ENCODE measurements at regions not wholly inside any gene's neighbourhood (a gene's known extent, or its start where the extent isn't known, plus 50 kb on each side); places are given as distances from the start of the nearest gene placed in this dataset.

- Histone ChIP-seq H3K4me3 (ENCODE audit: low read depth in 1 of 2, low read length in 2 of 2) (no peak overlapping the region), H3K36me3 (ENCODE audit: insufficient read depth, low read length) (no peaks in the 10 kb centered on the region), H3K27ac (ENCODE audit: low read depth, low read length) (no peak overlapping the region)
Observed at GRCh38 chr20:11454966-11455799, 462.5 kb upstream of the BTBD3 start.

DNA sequence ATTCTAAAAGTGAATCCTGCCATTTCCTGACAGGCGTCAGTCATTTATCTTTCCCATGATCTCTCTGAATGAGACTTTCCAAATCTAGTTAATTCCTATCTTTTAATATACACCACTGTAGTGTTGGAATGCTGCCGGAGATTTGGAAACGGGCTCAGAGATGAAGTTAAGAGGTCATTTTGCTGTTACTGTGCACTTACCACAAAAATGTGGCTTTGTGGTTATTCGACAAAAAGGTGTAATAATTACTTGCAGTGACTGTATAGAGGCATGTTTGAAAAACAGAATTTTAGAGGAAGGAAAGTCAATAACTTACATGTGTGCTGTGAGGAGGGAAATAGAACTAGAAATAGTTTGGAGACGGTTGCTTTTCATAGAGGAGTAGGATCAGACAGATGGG is 460.2 kb upstream of the BTBD3 start:
- Histone ChIP-seq H3K27ac (ENCODE audit: low read depth, low read length) (no peak overlapping the region), H3K9me3 (ENCODE audit: low read length) (no peaks in the 10 kb centered on the region), H3K9ac (ENCODE audit: low read length) (no peak overlapping the region), H3K27me3 (ENCODE audit: control insufficient read depth in 1 of 2, insufficient read depth in 2 of 2, low read length in 2 of 2) (no peaks in the 10 kb centered on the region), H3K4me3 (ENCODE audit: low read depth in 1 of 2, low read length in 2 of 2) (no peak overlapping the region), H3K4me1 (ENCODE audit: insufficient read depth, low read length) (peaks cover 31% of the 10 kb centered on the region), H3K36me3 (ENCODE audit: insufficient read depth, low read length) (no peaks in the 10 kb centered on the region)

More at GRCh38 chr20:11454966-11455799, 462.5 kb upstream of the BTBD3 start:
- Histone ChIP-seq H3K4me1 (ENCODE audit: insufficient read depth, low read length) (peaks cover 36% of the 10 kb centered on the region), H3K9ac (ENCODE audit: low read length) (no peak overlapping the region), H3K9me3 (ENCODE audit: low read length) (no peaks in the 10 kb centered on the region), H3K27me3 (ENCODE audit: control insufficient read depth in 1 of 2, insufficient read depth in 2 of 2, low read length in 2 of 2) (no peaks in the 10 kb centered on the region)

- Histone ChIP-seq H3K27me3 (ENCODE audit: control insufficient read depth in 1 of 2, insufficient read depth in 2 of 2, low read length in 2 of 2) (no peaks in the 10 kb centered on the region), H3K36me3 (ENCODE audit: insufficient read depth, low read length) (no peaks in the 10 kb centered on the region), H3K27ac (ENCODE audit: low read depth, low read length) (no peak overlapping the region), H3K9me3 (ENCODE audit: low read length) (no peaks in the 10 kb centered on the region), H3K4me3 (ENCODE audit: low read depth in 1 of 2, low read length in 2 of 2) (no peak overlapping the region), H3K4me1 (ENCODE audit: insufficient read depth, low read length) (peaks cover 27% of the 10 kb centered on the region), H3K9ac (ENCODE audit: low read length) (no peak overlapping the region)
Observed at GRCh38 chr20:11459090-11459890, 458.4 kb upstream of the BTBD3 start.

GRCh38 chr20:11467436-11467835 is 450.3 kb upstream of the BTBD3 start:
- H3K9me3 ChIP-seq (ENCODE audit: low read length): no peaks in the 10 kb centered on the region
- no peaks in the 10 kb centered on the region for H3K36me3 ChIP-seq (ENCODE audit: insufficient read depth, low read length)
- no peaks in the 10 kb centered on the region for H3K27me3 ChIP-seq (ENCODE audit: control insufficient read depth in 1 of 2, insufficient read depth in 2 of 2, low read length in 2 of 2)
- no peak overlapping the region for H3K27ac ChIP-seq (ENCODE audit: low read depth, low read length)
- H3K4me1 ChIP-seq (ENCODE audit: insufficient read depth, low read length): peaks cover 9% of the 10 kb centered on the region
- H3K9ac ChIP-seq (ENCODE audit: low read length): no peak overlapping the region
- no peak overlapping the region for H3K4me3 ChIP-seq (ENCODE audit: low read depth in 1 of 2, low read length in 2 of 2)

GRCh38 chr20:11468880-11469279 is 448.8 kb upstream of the BTBD3 start:
- H3K9ac ChIP-seq (ENCODE audit: low read length): no peak overlapping the region
- no peak overlapping the region for H3K27ac ChIP-seq (ENCODE audit: low read depth, low read length)
- H3K36me3 ChIP-seq (ENCODE audit: insufficient read depth, low read length): no peaks in the 10 kb centered on the region
- H3K4me1 ChIP-seq (ENCODE audit: insufficient read depth, low read length): peaks cover 9% of the 10 kb centered on the region
- no peaks in the 10 kb centered on the region for H3K27me3 ChIP-seq (ENCODE audit: control insufficient read depth in 1 of 2, insufficient read depth in 2 of 2, low read length in 2 of 2)
- no peaks in the 10 kb centered on the region for H3K9me3 ChIP-seq (ENCODE audit: low read length)
- H3K4me3 ChIP-seq (ENCODE audit: low read depth in 1 of 2, low read length in 2 of 2): no peak overlapping the region

DNA sequence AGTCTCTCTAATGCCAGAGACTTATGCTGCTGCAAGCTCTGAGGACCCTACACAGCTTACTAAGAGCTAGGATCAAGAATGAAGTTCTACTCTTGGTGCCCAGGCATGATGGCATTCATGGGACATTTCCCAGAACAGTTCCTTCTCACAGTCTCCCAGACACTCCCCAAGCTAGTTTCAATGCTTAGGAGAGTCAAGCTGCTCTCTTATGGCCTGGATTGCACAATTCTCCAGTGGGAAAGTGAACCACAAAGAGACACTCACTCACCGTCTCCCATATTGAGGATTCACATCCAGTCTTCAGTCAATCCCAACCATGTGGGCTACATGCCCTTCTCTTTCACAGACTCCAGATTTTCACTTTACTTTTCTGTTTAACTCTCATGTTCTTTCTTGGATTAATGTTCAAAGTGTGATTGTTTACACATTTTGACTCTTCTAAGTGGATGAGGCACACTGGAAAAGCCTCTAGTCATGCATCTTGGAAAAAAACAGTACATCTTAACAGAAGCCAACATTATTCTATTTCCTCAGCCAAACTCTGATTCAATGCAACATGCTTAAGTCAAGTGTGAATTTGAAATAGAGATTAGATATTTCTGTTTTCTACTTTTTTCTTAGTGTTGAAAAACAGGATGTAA is 447.8 kb upstream of the BTBD3 start:
- no peaks in the 10 kb centered on the region for H3K36me3 ChIP-seq (ENCODE audit: insufficient read depth, low read length)
- no peak overlapping the region for H3K9ac ChIP-seq (ENCODE audit: low read length)
- no peaks in the 10 kb centered on the region for H3K27me3 ChIP-seq (ENCODE audit: control insufficient read depth in 1 of 2, insufficient read depth in 2 of 2, low read length in 2 of 2)
- no peaks in the 10 kb centered on the region for H3K9me3 ChIP-seq (ENCODE audit: low read length)
- H3K4me3 ChIP-seq (ENCODE audit: low read depth in 1 of 2, low read length in 2 of 2): no peak overlapping the region
- H3K27ac ChIP-seq (ENCODE audit: low read depth, low read length): no peak overlapping the region
- H3K4me1 ChIP-seq (ENCODE audit: insufficient read depth, low read length): peaks cover 9% of the 10 kb centered on the region

GRCh38 chr20:11473983-11474382 is 443.7 kb upstream of the BTBD3 start:
- H3K36me3 ChIP-seq (ENCODE audit: insufficient read depth, low read length): no peaks in the 10 kb centered on the region
- no peak overlapping the region for H3K9ac ChIP-seq (ENCODE audit: low read length)
- no peak overlapping the region for H3K27ac ChIP-seq (ENCODE audit: low read depth, low read length)
- no peak overlapping the region for H3K4me3 ChIP-seq (ENCODE audit: low read depth in 1 of 2, low read length in 2 of 2)
- no peaks in the 10 kb centered on the region for H3K9me3 ChIP-seq (ENCODE audit: low read length)
- H3K4me1 ChIP-seq (ENCODE audit: insufficient read depth, low read length): peaks cover 9% of the 10 kb centered on the region
- H3K27me3 ChIP-seq (ENCODE audit: control insufficient read depth in 1 of 2, insufficient read depth in 2 of 2, low read length in 2 of 2): no peaks in the 10 kb centered on the region

GRCh38 chr20:11483697-11484096 is 434.0 kb upstream of the BTBD3 start:
- Histone ChIP-seq H3K4me1 (ENCODE audit: insufficient read depth, low read length) (peaks cover 4% of the 10 kb centered on the region), H3K9me3 (ENCODE audit: low read length) (no peaks in the 10 kb centered on the region), H3K9ac (ENCODE audit: low read length) (no peak overlapping the region), H3K4me3 (ENCODE audit: low read depth in 1 of 2, low read length in 2 of 2) (no peak overlapping the region), H3K27ac (ENCODE audit: low read depth, low read length) (no peak overlapping the region), H3K36me3 (ENCODE audit: insufficient read depth, low read length) (no peaks in the 10 kb centered on the region), H3K27me3 (ENCODE audit: control insufficient read depth in 1 of 2, insufficient read depth in 2 of 2, low read length in 2 of 2) (no peaks in the 10 kb centered on the region)

- Histone ChIP-seq H3K9me3 (ENCODE audit: low read length) (no peaks in the 10 kb centered on the region), H3K4me3 (ENCODE audit: low read depth in 1 of 2, low read length in 2 of 2) (no peak overlapping the region), H3K27me3 (ENCODE audit: control insufficient read depth in 1 of 2, insufficient read depth in 2 of 2, low read length in 2 of 2) (no peaks in the 10 kb centered on the region), H3K36me3 (ENCODE audit: insufficient read depth, low read length) (no peaks in the 10 kb centered on the region), H3K27ac (ENCODE audit: low read depth, low read length) (no peak overlapping the region), H3K4me1 (ENCODE audit: insufficient read depth, low read length) (peaks cover 4% of the 10 kb centered on the region), H3K9ac (ENCODE audit: low read length) (no peak overlapping the region)
Observed at GRCh38 chr20:11484479-11484878, 433.2 kb upstream of the BTBD3 start.

- Histone ChIP-seq H3K27ac (ENCODE audit: low read depth, low read length) (no peak overlapping the region), H3K9me3 (ENCODE audit: low read length) (no peaks in the 10 kb centered on the region), H3K4me1 (ENCODE audit: insufficient read depth, low read length) (no peaks in the 10 kb centered on the region), H3K27me3 (ENCODE audit: control insufficient read depth in 1 of 2, insufficient read depth in 2 of 2, low read length in 2 of 2) (no peaks in the 10 kb centered on the region), H3K4me3 (ENCODE audit: low read depth in 1 of 2, low read length in 2 of 2) (no peak overlapping the region), H3K9ac (ENCODE audit: low read length) (no peak overlapping the region), H3K36me3 (ENCODE audit: insufficient read depth, low read length) (no peaks in the 10 kb centered on the region)
Observed at GRCh38 chr20:11492386-11492785, 425.3 kb upstream of the BTBD3 start.

DNA sequence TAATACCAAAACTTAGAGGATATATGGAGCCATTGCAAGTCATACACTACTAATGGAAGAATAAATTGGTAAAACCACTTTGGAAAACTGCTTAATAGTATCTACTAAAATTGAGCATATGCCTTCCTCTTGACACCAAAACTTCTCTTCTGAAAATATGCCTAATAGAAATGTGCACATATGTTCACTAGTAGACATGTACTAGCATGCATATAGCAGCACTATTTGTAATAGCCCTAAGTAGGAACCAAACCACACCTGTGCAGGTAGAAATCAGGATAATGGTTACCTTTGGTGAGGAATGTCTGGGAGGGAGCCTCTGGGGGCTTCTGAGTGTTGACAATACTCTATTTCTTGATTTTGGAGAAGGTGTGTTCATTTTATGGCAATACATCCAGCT is 424.8 kb upstream of the BTBD3 start:
- H3K9me3 ChIP-seq (ENCODE audit: low read length): no peaks in the 10 kb centered on the region
- H3K9ac ChIP-seq (ENCODE audit: low read length): no peak overlapping the region
- H3K36me3 ChIP-seq (ENCODE audit: insufficient read depth, low read length): no peaks in the 10 kb centered on the region
- H3K27ac ChIP-seq (ENCODE audit: low read depth, low read length): no peak overlapping the region
- H3K4me3 ChIP-seq (ENCODE audit: low read depth in 1 of 2, low read length in 2 of 2): no peak overlapping the region
- H3K4me1 ChIP-seq (ENCODE audit: insufficient read depth, low read length): no peaks in the 10 kb centered on the region
- no peaks in the 10 kb centered on the region for H3K27me3 ChIP-seq (ENCODE audit: control insufficient read depth in 1 of 2, insufficient read depth in 2 of 2, low read length in 2 of 2)
